H1 (cell line): ENCODE measurements at regions not wholly inside any gene's neighbourhood (a gene's known extent, or its start where the extent isn't known, plus 50 kb on each side); places are given as distances from the start of the nearest gene placed in this dataset.

Source experiments
- CTCF ChIA-PET: fragments of 300-600 bp; sonication (Branson Sonifier 250); formaldehyde crosslinking; loops from one replicate; lab custom pipeline; 2021; ENCODE audit not compliant: partially characterized antibody; lab: Charles Lee
- POLR2A ChIA-PET: fragments of 300-600 bp; sonication (Branson Sonifier 250); formaldehyde crosslinking; loops from one replicate; lab custom pipeline; 2021; ENCODE audit warnings: inconsistent platforms; ENCODE audit not compliant: partially characterized antibody; lab: Charles Lee
- DNase-seq, 2 experiments: peaks; one replicate each; pipeline versions ENCODE4 v3.0.0 to v3.0.0-alpha.2; 2010 to 2022; ENCODE audit warnings: low spot score in 2 of 2, low read depth in 1 of 2, mixed read lengths in 1 of 2
- FAIRE-seq: peaks from 2 replicates; lab custom pipeline; 2011; peaks lifted over from hg19 to GRCh38; lab: Jason Lieb, UNC
- H2AFZ ChIP-seq: 2 replicates; pipeline ENCODE4 v1.8.1; 2012; ENCODE audit warnings: low read length, inconsistent platforms
- H2AK5ac ChIP-seq: 2 replicates; pipeline ENCODE4 v1.6.1; 2013; ENCODE audit warnings: low read depth, low read length
- H2BK120ac ChIP-seq: replicated peaks from 2 replicates; pipeline ENCODE3; 2013; ENCODE audit warnings: low read depth, low read length, inconsistent platforms
- H2BK12ac ChIP-seq: 2 replicates; pipeline ENCODE4 v1.6.1; 2013; ENCODE audit warnings: low read depth, low read length
- H2BK15ac ChIP-seq: 2 replicates; pipeline ENCODE4 v1.6.1; 2013; ENCODE audit warnings: low read length
- H2BK20ac ChIP-seq: 2 replicates; pipeline ENCODE4 v1.6.1; 2013; ENCODE audit warnings: low read length
- H2BK5ac ChIP-seq: 2 replicates; pipeline ENCODE4 v1.6.1; 2013; ENCODE audit warnings: low read depth, low read length
- H3K14ac ChIP-seq: 2 replicates; pipeline ENCODE4 v1.6.1; 2013; ENCODE audit warnings: inconsistent platforms; ENCODE audit not compliant: insufficient read length
- H3K18ac ChIP-seq: 2 replicates; pipeline ENCODE4 v1.6.1; 2013; ENCODE audit warnings: low read length; ENCODE audit errors: extremely low read depth
- H3K23ac ChIP-seq: 2 replicates; pipeline ENCODE4 v1.6.1; 2013; ENCODE audit warnings: inconsistent platforms; ENCODE audit not compliant: insufficient read length
- H3K23me2 ChIP-seq: 2 replicates; pipeline ENCODE4 v1.6.1; 2013; ENCODE audit warnings: low read depth, low read length
- H3K27ac ChIP-seq: 2 replicates; pipeline ENCODE4 v1.6.1; 2011; ENCODE audit warnings: low read depth, low read length, inconsistent platforms
- H3K27me3 ChIP-seq, 4 experiments: replicated peaks in 1 of 4; 1 replicate in 1 of 4; 2 replicates in 3 of 4; pipeline versions ENCODE4 v1.6.1 to v1.8.1; 2011 to 2013; ENCODE audit warnings: low read length in 3 of 4, mild to moderate bottlenecking in 3 of 4, inconsistent platforms in 2 of 4, mixed read lengths in 2 of 4, moderate library complexity in 1 of 4; ENCODE audit not compliant: control insufficient read depth in 3 of 4, insufficient read depth in 3 of 4; ENCODE audit errors: extremely low read depth in 1 of 4
- H3K36me3 ChIP-seq, 4 experiments: 2 replicates each; pipeline versions ENCODE4 v1.6.1 to v1.8.1; 2011 to 2013; ENCODE audit warnings: mild to moderate bottlenecking in 4 of 4, low read length in 3 of 4, moderate library complexity in 2 of 4, control low read depth in 1 of 4, inconsistent platforms in 1 of 4; ENCODE audit not compliant: insufficient read depth in 4 of 4, control insufficient read depth in 2 of 4
- H3K4ac ChIP-seq: replicated peaks from 2 replicates; pipeline ENCODE3; 2013; ENCODE audit warnings: low read length, low read depth, mixed read lengths, inconsistent platforms; ENCODE audit not compliant: insufficient read length
- H3K4me1 ChIP-seq, 4 experiments: replicated peaks in 1 of 4; 1 replicate in 1 of 4; 2 replicates in 3 of 4; pipeline versions ENCODE4 v1.6.1 to v1.8.1; 2011 to 2013; ENCODE audit warnings: low read length in 3 of 4, inconsistent platforms in 2 of 4, mixed read lengths in 1 of 4; ENCODE audit not compliant: insufficient read depth in 4 of 4, control insufficient read depth in 3 of 4
- H3K4me2 ChIP-seq, 2 experiments: 2 replicates each; pipeline versions ENCODE4 v1.6.1 to v1.8.1; 2011 to 2013; ENCODE audit warnings: low read depth in 2 of 2, low read length in 2 of 2, control low read depth in 1 of 2, inconsistent platforms in 1 of 2, mild to moderate bottlenecking in 1 of 2; ENCODE audit not compliant: insufficient read depth in 1 of 2
- H3K4me3 ChIP-seq, 4 experiments: fragments of 200-600, 300-600 bp in 1 of 4; sonication (generic), shearing (Covaris generic), sonication (Bioruptor Twin) in 1 of 4; 2 replicates each; pipeline versions ENCODE4 v1.5.1 to v1.8.1; 2011 to 2016; ENCODE audit warnings: low read length in 4 of 4, low read depth in 3 of 4, control low read depth in 2 of 4, inconsistent platforms in 2 of 4, mild to moderate bottlenecking in 2 of 4, mixed read lengths in 1 of 4, moderate library complexity in 1 of 4; ENCODE audit not compliant: insufficient read depth in 2 of 4; ENCODE audit errors: extremely low read depth in 1 of 4
- H3K56ac ChIP-seq: replicated peaks from 2 replicates; pipeline ENCODE3; 2013; ENCODE audit warnings: low read depth, mild to moderate bottlenecking, mixed read lengths, low read length, inconsistent platforms; ENCODE audit not compliant: insufficient read length
- H3K79me1 ChIP-seq: 2 replicates; pipeline ENCODE4 v1.6.1; 2013; ENCODE audit warnings: low read depth, low read length, control low read depth
- H3K79me2 ChIP-seq, 2 experiments: 2 replicates each; pipeline versions ENCODE4 v1.6.1 to v1.8.1; 2012 to 2013; ENCODE audit warnings: low read length in 2 of 2, mild to moderate bottlenecking in 2 of 2, inconsistent platforms in 1 of 2; ENCODE audit not compliant: insufficient read depth in 2 of 2, control insufficient read depth in 1 of 2
- H3K9ac ChIP-seq, 4 experiments: replicated peaks in 1 of 4; 1 replicate in 1 of 4; 2 replicates in 3 of 4; pipeline versions ENCODE4 v1.6.1 to v1.8.1; 2011 to 2013; ENCODE audit warnings: low read depth in 3 of 4, low read length in 3 of 4, control low read depth in 2 of 4, mild to moderate bottlenecking in 2 of 4, moderate library complexity in 2 of 4, inconsistent platforms in 1 of 4; ENCODE audit errors: extremely low read depth in 1 of 4
- H3K9me3 ChIP-seq, 2 experiments: 2 replicates each; pipeline versions ENCODE4 v1.6.1 to v1.8.1; 2012 to 2013; ENCODE audit warnings: mild to moderate bottlenecking in 2 of 2, moderate library complexity in 2 of 2, control low read depth in 1 of 2, inconsistent platforms in 1 of 2, low read depth in 1 of 2, low read length in 1 of 2, mixed read lengths in 1 of 2; ENCODE audit not compliant: insufficient read depth in 2 of 2
- H4K20me1 ChIP-seq, 2 experiments: replicated peaks in 1 of 2; 2 replicates each; pipeline versions ENCODE3 to v1.8.1; 2011 to 2013; ENCODE audit warnings: inconsistent platforms in 2 of 2, low read length in 2 of 2, mild to moderate bottlenecking in 1 of 2; ENCODE audit not compliant: insufficient read depth in 2 of 2, control insufficient read depth in 1 of 2
- H4K5ac ChIP-seq: 2 replicates; pipeline ENCODE4 v1.6.1; 2013; ENCODE audit warnings: low read length, low read depth, mixed read lengths, inconsistent platforms; ENCODE audit not compliant: insufficient read length
- H4K8ac ChIP-seq: 2 replicates; pipeline ENCODE4 v1.8.0; 2013; ENCODE audit warnings: mild to moderate bottlenecking, moderate library complexity, low read length, inconsistent platforms; ENCODE audit not compliant: insufficient read depth; ENCODE audit errors: extremely low read depth
- H4K91ac ChIP-seq: replicated peaks from 2 replicates; pipeline ENCODE3; 2013; ENCODE audit warnings: low read length, mixed read lengths, inconsistent platforms; ENCODE audit not compliant: insufficient read length
- BRCA1 ChIP-seq: IDR thresholded peaks from 2 replicates; pipeline ENCODE4 v1.6.1; 2012; ENCODE audit warnings: low read depth, low read length, improper control_type of control experiment
- CTBP2 ChIP-seq: IDR thresholded peaks from 2 replicates; pipeline ENCODE4 v1.7.0; 2011; ENCODE audit warnings: borderline replicate concordance, mild to moderate bottlenecking, moderate library complexity, mixed read lengths, low read length; ENCODE audit not compliant: insufficient read depth, insufficient read length
- EZH2 ChIP-seq: fragments of 200-600 bp; sonication (generic); IDR thresholded peaks from 2 replicates; pipeline ENCODE4 v1.7.1; 2012; ENCODE audit warnings: low read depth, mild to moderate bottlenecking, moderate library complexity, low read length, inconsistent platforms; ENCODE audit not compliant: severe bottlenecking
- HDAC2 ChIP-seq, 2 experiments: fragments of 300-600 bp in 1 of 2; sonication (generic) in 1 of 2; IDR thresholded peaks; 2 replicates each; pipeline ENCODE4 v1.6.1; 2011 to 2012; ENCODE audit warnings: low read depth in 2 of 2, low read length in 2 of 2, mild to moderate bottlenecking in 2 of 2, moderate library complexity in 2 of 2, borderline replicate concordance in 1 of 2, inconsistent platforms in 1 of 2
- KDM1A ChIP-seq: fragments of 200-600, 300-600 bp; sonication (generic); IDR thresholded peaks from 2 replicates; pipeline ENCODE4 v1.7.1; 2016; ENCODE audit warnings: mild to moderate bottlenecking, low read length, borderline replicate concordance
- NANOG ChIP-seq: IDR thresholded peaks from 2 replicates; pipeline ENCODE4 v1.6.1; 2011; ENCODE audit warnings: low read length, low read depth, mild to moderate bottlenecking, inconsistent platforms; ENCODE audit not compliant: insufficient read depth, poor library complexity, severe bottlenecking
- SIRT6 ChIP-seq: IDR thresholded peaks from one replicate; pipeline ENCODE4 v1.7.1; 2012; ENCODE audit warnings: low read length, inconsistent platforms
- SP1 ChIP-seq: IDR thresholded peaks from 2 replicates; pipeline ENCODE4 v1.6.1; 2011; ENCODE audit warnings: low read depth, low read length
- TBP ChIP-seq: IDR thresholded peaks from 2 replicates; pipeline ENCODE4 v1.6.1; 2011; ENCODE audit warnings: low read depth, low read length, improper control_type of control experiment
- WGBS, 2 experiments: shearing (Covaris generic) in 1 of 2; methylation state at CpG; one replicate each; pipeline versions ENCODE4 v1.1.6 to v1.1.7; 2013 to 2015; ENCODE audit warnings: low lambda C conversion rate in 2 of 2, mixed read lengths in 2 of 2, inconsistent platforms in 1 of 2, low coverage in 1 of 2, missing lambda C conversion rate in 1 of 2; ENCODE audit not compliant: insufficient replicate concordance in 2 of 2, insufficient coverage in 1 of 2, insufficient read length in 1 of 2; ENCODE audit errors: extremely low coverage in 1 of 2, missing lambda C conversion rate in 1 of 2; 5-methylcytosine and 5-hydroxymethylcytosine counted together

- no peak overlapping the region for H3K14ac ChIP-seq
- H3K18ac ChIP-seq, result no peak overlapping the region
- FAIRE-seq, result no peak
- no peaks in the 10 kb centered on the region for H3K23me2 ChIP-seq
- no peak overlapping the region for H2AFZ ChIP-seq
- 87% methylated on average over 3 of the region's 3 CpGs; no CpG with 5 or more reads in 1 of the 2 experiments for WGBS, 2 experiments
- no peak overlapping the region for H3K9ac ChIP-seq
- no peak for DNase-seq
- no peak overlapping the region for H3K56ac ChIP-seq
- TF ChIP-seq TBP (no peak), SIRT6 (no peak), SP1 (no peak), CTBP2 (no peak), BRCA1 (no peak), NANOG (no peak), EZH2 (no peak), HDAC2 (IDR thresholded peaks at IDR 0.05; ENCODE audit: borderline replicate concordance in 1 of 2, low read depth in 2 of 2, low read length in 2 of 2) (no peak), KDM1A (no peak)
- TF ChIP-seq, all 59 proteins: peak for 0
- no peak overlapping the region for H3K4me3 ChIP-seq
- H4K91ac ChIP-seq, result no peak overlapping the region
- H3K4ac ChIP-seq, result no peak overlapping the region
- no peak overlapping the region for H4K8ac ChIP-seq
- H3K4me1 ChIP-seq, result no peaks in the 10 kb centered on the region
- H3K27ac ChIP-seq, result no peak overlapping the region
- no peak overlapping the region for H2BK12ac ChIP-seq
- H3K27me3 ChIP-seq, result no peaks in the 10 kb centered on the region
- H3K4me2 ChIP-seq, result no peak overlapping the region
- H2BK15ac ChIP-seq, result no peak overlapping the region
- no peak overlapping the region for H2AK5ac ChIP-seq
- H4K5ac ChIP-seq, result no peak overlapping the region
- H2BK5ac ChIP-seq, result no peak overlapping the region
- no peak overlapping the region for H3K23ac ChIP-seq
- no peaks in the 10 kb centered on the region for H4K20me1 ChIP-seq
- no peaks in the 10 kb centered on the region for H3K79me1 ChIP-seq
- POLR2A ChIA-PET, result no interaction called here
- H2BK20ac ChIP-seq, result no peak overlapping the region
- H3K9me3 ChIP-seq, result no peaks in the 10 kb centered on the region
- no peak overlapping the region for H2BK120ac ChIP-seq
- H3K79me2 ChIP-seq, result no peaks in the 10 kb centered on the region
- CTCF ChIA-PET, result no interaction called here
- no peaks in the 10 kb centered on the region for H3K36me3 ChIP-seq
These were observed 130.3 kb upstream of the ZPLD1 start for GRCh38 chr3:102304550-102304949.
